Daoy (cell line): ENCODE measurements at regions not wholly inside any gene's neighbourhood (a gene's known extent, or its start where the extent isn't known, plus 50 kb on each side); places are given as distances from the start of the nearest gene placed in this dataset.
"Not testable (repeated sequence)": the region's sequence is repeated elsewhere in the genome, so short reads cannot be mapped to it uniquely, and the experiment has no call there.

ENCODE experiments used
- DNase-seq: peaks from one replicate; pipeline ENCODE4 v3.0.0-alpha.2; 2015; ENCODE audit warnings: low read depth

- no peak for DNase-seq
Measured at GRCh38 chr2:17460371-17461086, 57.7 kb downstream of the RAD51AP2 start.

- no peak for DNase-seq
Measured at GRCh38 chr2:17455343-17455742, 62.9 kb downstream of the RAD51AP2 start.

- not testable (repeated sequence) for DNase-seq
Measured at GRCh38 chr2:17446191-17446590, 72.0 kb downstream of the RAD51AP2 start.

GRCh38 chr2:17445744-17446143 lies 72.5 kb downstream of the RAD51AP2 start:
- DNase-seq = no peak

GRCh38 chr2:17442334-17442733 lies 75.9 kb downstream of the RAD51AP2 start:
- DNase-seq = no peak

GRCh38 chr2:17441790-17442189 lies 76.5 kb downstream of the RAD51AP2 start:
- DNase-seq = no peak

- peak; percentile 1 for DNase-seq
Measured at GRCh38 chr2:17441055-17441771, 77.0 kb downstream of the RAD51AP2 start.

- no peak for DNase-seq
Measured at GRCh38 chr2:17430326-17430725, 87.9 kb downstream of the RAD51AP2 start.

- DNase-seq = no peak
Measured at GRCh38 chr2:17429130-17429529, 89.1 kb downstream of the RAD51AP2 start.

- DNase-seq = no peak
Measured at GRCh38 chr2:17427401-17427800, 90.8 kb downstream of the RAD51AP2 start.

- no peak for DNase-seq
Measured at GRCh38 chr2:17426743-17427142, 91.5 kb downstream of the RAD51AP2 start.

GRCh38 chr2:17422061-17422460 lies 96.2 kb downstream of the RAD51AP2 start:
- DNase-seq = no peak

- no peak for DNase-seq
Measured at GRCh38 chr2:17416884-17417391, 101.3 kb downstream of the RAD51AP2 start.

- DNase-seq = no peak
Measured at GRCh38 chr2:17413036-17413435, 105.2 kb downstream of the RAD51AP2 start.

GRCh38 chr2:17401096-17401495 lies 117.1 kb downstream of the RAD51AP2 start:
- no peak for DNase-seq

GRCh38 chr2:17398770-17399169 lies 119.5 kb downstream of the RAD51AP2 start:
- DNase-seq = no peak

- DNase-seq = no peak
Measured at GRCh38 chr2:17388798-17389197, 129.4 kb downstream of the RAD51AP2 start.

- no peak for DNase-seq
Measured at GRCh38 chr2:17387591-17387990, 130.6 kb downstream of the RAD51AP2 start.

GRCh38 chr2:17386771-17387170 lies 131.5 kb downstream of the RAD51AP2 start:
- DNase-seq = no peak

GRCh38 chr2:17380003-17380402 lies 138.2 kb downstream of the RAD51AP2 start:
- no peak for DNase-seq

GRCh38 chr2:17375262-17375661 lies 143.0 kb downstream of the RAD51AP2 start:
- DNase-seq = no peak

GRCh38 chr2:17373741-17374140 lies 144.5 kb downstream of the RAD51AP2 start:
- DNase-seq = no peak

- DNase-seq = no peak
Measured at GRCh38 chr2:17373041-17373440, 145.2 kb downstream of the RAD51AP2 start.
